Vagina (tissue), 2 donors: ENCODE measurements at regions not wholly inside any gene's neighbourhood (a gene's known extent, or its start where the extent isn't known, plus 50 kb on each side); places are given as distances from the start of the nearest gene placed in this dataset.

ENCODE experiments used
- CTCF ChIP-seq, 3 experiments: fragments of 450-650 bp in 2 of 3; fragments of 200-600 bp in 1 of 3; sonication (generic) in 1 of 3; IDR thresholded peaks; one replicate each; pipeline ENCODE4 v1.5.1; 2017 to 2019; ENCODE audit warnings: antibody characterized with exemption in 3 of 3, mild to moderate bottlenecking in 2 of 3, moderate library complexity in 2 of 3
- POLR2A ChIP-seq, 2 donors: fragments of 450-650 bp; IDR thresholded peaks; one replicate each; pipeline ENCODE4 v1.6.1; 2017; ENCODE audit warnings: antibody characterized with exemption in 2 of 2, mild to moderate bottlenecking in 2 of 2, moderate library complexity in 2 of 2
- POLR2AphosphoS5 ChIP-seq, 2 donors: sonication (generic); formaldehyde crosslinking; IDR thresholded peaks; one replicate each; pipeline ENCODE4 v1.9.0; 2017; ENCODE audit warnings: antibody characterized with exemption in 2 of 2, mild to moderate bottlenecking in 2 of 2, low read depth in 1 of 2; ENCODE audit not compliant: insufficient read depth in 1 of 2

DNA sequence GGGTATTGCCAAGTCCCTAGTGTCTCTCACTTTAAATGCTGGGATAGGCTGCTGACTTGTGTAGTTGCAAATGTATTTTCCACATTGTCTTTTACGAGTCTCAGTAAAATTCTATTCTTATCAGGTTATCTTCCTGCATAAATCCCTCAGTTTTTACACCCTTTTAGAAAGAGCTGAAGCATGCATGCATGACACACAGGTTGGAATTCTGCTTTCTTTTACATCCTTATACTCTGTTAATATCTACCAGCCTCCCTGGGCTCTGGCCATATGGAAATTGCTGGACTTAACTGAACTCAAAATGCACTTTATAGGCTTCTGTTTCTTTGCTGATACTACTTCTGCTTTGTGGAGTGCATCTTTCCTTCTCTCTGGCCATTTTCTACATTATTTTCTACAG lies 477.4 kb downstream of the FRK start:
- TF ChIP-seq POLR2AphosphoS5 (IDR thresholded peaks at IDR 0.05; ENCODE audit: insufficient read depth in 1 of 2, low read depth in 1 of 2) (no peak), CTCF (IDR thresholded peaks at IDR 0.05) (no peak), POLR2A (IDR thresholded peaks at IDR 0.05) (no peak)
